Stomach smooth muscle (tissue), 2 donors: ENCODE measurements at regions not wholly inside any gene's neighbourhood (a gene's known extent, or its start where the extent isn't known, plus 50 kb on each side); places are given as distances from the start of the nearest gene placed in this dataset.

Source experiments
- H3K27ac ChIP-seq: one replicate; pipeline ENCODE4 v1.7.0; 2013; ENCODE audit warnings: mild to moderate bottlenecking, low read length, inconsistent platforms
- H3K27me3 ChIP-seq, 2 donors: one replicate each; pipeline ENCODE4 v1.7.0; 2013; ENCODE audit warnings: low read length in 2 of 2; ENCODE audit not compliant: insufficient read depth in 2 of 2, control insufficient read depth in 1 of 2
- H3K36me3 ChIP-seq, 2 donors: one replicate each; pipeline ENCODE4 v1.7.0; 2013; ENCODE audit warnings: low read length in 2 of 2; ENCODE audit not compliant: control insufficient read depth in 2 of 2, insufficient read depth in 2 of 2
- H3K4me1 ChIP-seq: one replicate; pipeline ENCODE4 v1.7.0; 2013; ENCODE audit warnings: low read length; ENCODE audit not compliant: control insufficient read depth, insufficient read depth
- H3K4me3 ChIP-seq, 2 donors: one replicate each; pipeline ENCODE4 v1.7.0; 2013; ENCODE audit warnings: low read length in 2 of 2
- H3K9ac ChIP-seq, 2 donors: one replicate each; pipeline ENCODE4 v1.7.0; 2013; ENCODE audit warnings: low read length in 2 of 2, mild to moderate bottlenecking in 1 of 2
- H3K9me3 ChIP-seq, 2 donors: one replicate each; pipeline ENCODE4 v1.7.0; 2013; ENCODE audit warnings: low read length in 2 of 2; ENCODE audit not compliant: control insufficient read depth in 2 of 2
- donor health status: healthy.
- donor health status: Pancreatic carcinoma.

DNA sequence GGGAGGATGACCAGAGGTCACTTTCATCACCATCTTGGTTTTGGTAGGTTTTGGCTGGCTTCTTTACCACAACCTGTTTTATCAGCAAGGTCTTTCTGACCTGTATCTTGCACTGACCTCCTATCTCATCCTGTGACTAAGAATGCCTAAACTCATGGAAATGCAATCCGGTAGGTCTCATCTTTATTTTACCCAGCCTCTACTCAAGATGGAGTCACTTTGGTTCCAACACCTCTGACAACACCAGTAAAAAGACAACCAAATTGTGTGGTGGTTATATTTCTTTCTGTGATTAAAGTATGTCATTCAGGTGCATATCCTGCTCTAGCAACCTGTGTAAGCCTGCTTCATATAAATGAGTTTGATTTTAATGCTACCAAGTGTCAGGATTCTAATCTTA is 636.7 kb downstream of the PCDH7 start:
- Histone ChIP-seq H3K27me3 (no peaks in the 10 kb centered on the region), H3K9ac (no peak overlapping the region), H3K9me3 (no peaks in the 10 kb centered on the region), H3K4me1 (no peaks in the 10 kb centered on the region), H3K4me3 (no peak overlapping the region), H3K27ac (no peak overlapping the region), H3K36me3 (no peaks in the 10 kb centered on the region)

DNA sequence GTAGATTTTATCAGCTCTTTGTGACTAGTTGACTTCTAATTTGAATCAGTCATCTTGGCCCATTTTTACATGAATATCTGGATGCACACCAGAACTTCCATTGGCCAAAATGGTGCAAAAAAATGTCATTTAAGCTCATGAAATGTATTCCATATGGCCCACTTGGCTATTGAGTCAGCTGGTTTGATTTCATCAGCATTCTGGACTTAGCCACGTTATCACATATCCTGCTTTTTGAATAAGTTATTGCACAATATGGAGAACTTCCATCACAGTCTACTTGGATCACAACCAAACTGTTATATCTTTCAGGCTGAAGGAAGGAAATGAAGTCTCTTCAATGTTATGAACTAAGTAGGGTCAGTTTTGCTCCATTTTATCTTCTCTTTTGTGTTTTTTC is 640.6 kb downstream of the PCDH7 start:
- H3K9ac ChIP-seq = no peak overlapping the region
- no peaks in the 10 kb centered on the region for H3K36me3 ChIP-seq
- no peaks in the 10 kb centered on the region for H3K27me3 ChIP-seq
- H3K9me3 ChIP-seq = no peaks in the 10 kb centered on the region
- H3K4me3 ChIP-seq = no peak overlapping the region
- H3K4me1 ChIP-seq = no peaks in the 10 kb centered on the region
- H3K27ac ChIP-seq = no peak overlapping the region

DNA sequence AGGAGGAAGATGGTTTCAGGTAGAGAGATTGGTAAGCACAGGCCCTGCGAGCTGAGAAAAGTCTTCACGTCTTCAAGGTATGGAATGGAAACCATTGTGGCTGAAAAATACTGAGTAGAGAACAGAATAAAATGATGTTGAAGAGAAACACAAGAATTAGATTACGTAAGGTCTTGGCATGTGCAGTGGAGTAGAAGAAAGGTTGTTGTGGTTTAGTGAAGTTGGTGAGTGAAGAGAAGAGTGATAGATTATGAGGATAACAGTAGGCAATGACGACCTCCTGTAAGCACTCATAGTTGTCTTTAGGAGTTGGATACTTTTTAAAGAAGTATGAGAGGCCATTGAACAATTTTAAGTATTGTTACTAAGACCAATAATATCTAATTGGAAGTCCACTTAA is 642.6 kb downstream of the PCDH7 start:
- H3K36me3 ChIP-seq = no peaks in the 10 kb centered on the region
- H3K4me1 ChIP-seq = no peaks in the 10 kb centered on the region
- no peak overlapping the region for H3K27ac ChIP-seq
- no peaks in the 10 kb centered on the region for H3K27me3 ChIP-seq
- H3K9me3 ChIP-seq = no peaks in the 10 kb centered on the region
- no peak overlapping the region for H3K9ac ChIP-seq
- H3K4me3 ChIP-seq = no peak overlapping the region

DNA sequence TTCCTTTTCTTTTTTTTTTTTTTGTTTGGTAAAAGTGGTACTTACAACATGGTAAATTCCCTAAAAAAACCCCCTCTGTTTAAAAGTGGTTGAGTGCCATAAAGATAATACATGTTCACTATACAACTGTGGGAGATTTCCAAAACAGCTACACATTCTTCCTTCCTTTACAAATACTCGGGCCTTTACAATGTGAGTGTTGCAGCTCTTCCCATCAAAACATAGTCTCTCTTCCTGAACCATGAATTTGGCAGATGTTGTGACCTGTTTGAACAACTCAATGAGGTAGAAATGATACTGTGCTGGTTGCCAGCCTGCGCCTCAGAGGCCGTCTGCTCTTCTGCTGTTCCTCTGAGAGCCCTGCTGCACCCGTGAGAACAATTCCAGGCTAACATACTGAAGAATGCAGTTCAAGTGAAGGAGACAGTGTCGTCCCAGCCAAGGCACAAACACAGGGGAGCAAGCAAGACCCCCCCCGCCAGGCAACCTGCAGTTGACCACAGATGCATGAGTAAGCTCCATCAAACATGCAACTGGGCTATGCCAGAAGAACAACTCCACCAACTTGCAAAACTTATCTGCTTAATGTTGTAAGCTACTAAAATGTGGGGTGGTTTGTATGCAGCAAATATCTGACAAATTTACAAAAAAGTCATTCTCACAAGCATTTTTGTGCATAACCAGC is 645.0 kb downstream of the PCDH7 start:
- no peaks in the 10 kb centered on the region for H3K36me3 ChIP-seq
- H3K9me3 ChIP-seq = no peaks in the 10 kb centered on the region
- H3K4me3 ChIP-seq = no peak overlapping the region
- H3K27me3 ChIP-seq = no peaks in the 10 kb centered on the region
- no peak overlapping the region for H3K27ac ChIP-seq
- H3K9ac ChIP-seq = no peak overlapping the region
- H3K4me1 ChIP-seq = no peaks in the 10 kb centered on the region

DNA sequence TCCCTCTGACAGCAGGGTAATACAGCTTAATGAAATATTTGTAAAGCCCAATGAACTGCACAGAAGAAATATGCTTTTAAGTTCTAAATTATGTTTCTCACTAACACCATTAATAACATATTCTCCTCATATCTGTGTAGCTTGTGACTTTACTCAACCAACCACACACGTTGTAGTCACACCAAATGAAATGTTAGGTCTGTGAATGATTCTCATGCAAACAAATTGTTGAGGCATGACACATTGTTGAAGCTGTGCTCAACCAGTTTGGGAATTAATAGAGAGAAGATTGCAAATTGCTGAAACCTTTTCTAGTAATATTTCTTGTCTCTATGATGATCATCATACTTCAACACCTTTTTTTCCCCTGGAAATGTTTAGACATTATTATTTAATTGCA is 645.9 kb downstream of the PCDH7 start:
- Histone ChIP-seq H3K9ac (no peak overlapping the region), H3K36me3 (no peaks in the 10 kb centered on the region), H3K9me3 (no peaks in the 10 kb centered on the region), H3K4me1 (no peaks in the 10 kb centered on the region), H3K4me3 (no peak overlapping the region), H3K27ac (no peak overlapping the region), H3K27me3 (no peaks in the 10 kb centered on the region)

DNA sequence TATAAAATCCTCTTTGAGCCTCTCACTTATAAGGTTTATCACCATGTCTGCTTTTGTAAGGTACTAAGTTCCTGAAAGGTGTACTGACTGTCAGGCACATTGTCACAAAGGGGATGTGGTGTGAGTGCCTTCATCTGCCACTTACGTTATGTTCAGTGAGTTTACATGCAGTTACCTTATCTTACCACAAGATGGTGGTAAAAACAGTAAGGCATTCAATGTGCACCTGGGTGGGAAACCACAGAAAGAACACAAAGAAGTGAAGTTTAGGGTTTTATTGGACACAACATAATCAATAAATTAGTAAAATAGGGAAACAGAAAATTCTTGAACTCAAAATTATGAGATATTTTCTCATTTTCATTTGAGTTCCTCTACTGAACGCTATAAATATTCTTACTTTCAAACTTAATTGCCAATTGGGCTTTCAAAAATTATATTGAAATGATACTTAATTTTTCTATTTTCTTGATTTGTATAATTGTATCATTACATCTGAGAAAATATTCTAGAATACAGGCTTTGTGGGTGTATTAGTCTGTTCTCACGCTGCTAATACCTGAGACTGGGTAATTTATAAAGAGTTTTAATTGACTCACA is 650.8 kb downstream of the PCDH7 start:
- Histone ChIP-seq H3K4me1 (no peaks in the 10 kb centered on the region), H3K36me3 (no peaks in the 10 kb centered on the region), H3K9me3 (no peaks in the 10 kb centered on the region), H3K27ac (no peak overlapping the region), H3K4me3 (no peak overlapping the region), H3K27me3 (no peaks in the 10 kb centered on the region), H3K9ac (no peak overlapping the region)

DNA sequence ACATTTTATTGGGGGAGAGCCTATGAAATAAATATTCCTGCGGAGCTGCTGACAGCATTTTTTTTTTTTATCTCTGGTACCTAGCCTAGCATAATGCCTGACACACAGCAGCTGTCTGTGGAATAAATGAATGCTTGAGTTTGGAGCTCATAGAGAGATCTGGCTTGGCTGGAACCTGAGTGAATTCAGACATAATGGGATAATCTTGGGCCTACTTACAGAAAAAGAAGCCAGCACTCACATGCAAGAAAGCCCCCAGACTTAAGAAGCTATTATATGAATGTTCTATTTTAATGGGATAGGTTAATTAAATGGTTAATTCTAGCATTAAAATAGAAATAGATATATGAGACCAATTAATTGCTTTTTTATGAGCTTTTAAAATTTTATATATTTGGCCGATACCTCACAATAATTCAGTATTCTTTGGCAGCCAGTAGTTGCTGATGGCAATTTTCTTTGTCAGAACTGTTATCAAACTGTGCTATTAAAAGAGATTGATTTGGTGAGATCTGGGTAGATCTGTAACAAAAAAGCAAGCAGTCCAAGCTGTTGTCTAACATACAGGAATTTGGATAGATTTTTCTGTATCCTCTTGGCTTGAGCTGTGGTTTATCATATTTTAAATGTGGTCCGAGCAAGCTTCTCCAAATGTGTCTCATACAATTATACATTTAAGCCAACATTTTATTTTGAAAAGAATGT is 654.2 kb downstream of the PCDH7 start:
- no peak overlapping the region for H3K4me3 ChIP-seq
- H3K9ac ChIP-seq = no peak overlapping the region
- H3K9me3 ChIP-seq = no peaks in the 10 kb centered on the region
- H3K4me1 ChIP-seq = no peaks in the 10 kb centered on the region
- no peaks in the 10 kb centered on the region for H3K36me3 ChIP-seq
- H3K27ac ChIP-seq = no peak overlapping the region
- H3K27me3 ChIP-seq = no peaks in the 10 kb centered on the region

DNA sequence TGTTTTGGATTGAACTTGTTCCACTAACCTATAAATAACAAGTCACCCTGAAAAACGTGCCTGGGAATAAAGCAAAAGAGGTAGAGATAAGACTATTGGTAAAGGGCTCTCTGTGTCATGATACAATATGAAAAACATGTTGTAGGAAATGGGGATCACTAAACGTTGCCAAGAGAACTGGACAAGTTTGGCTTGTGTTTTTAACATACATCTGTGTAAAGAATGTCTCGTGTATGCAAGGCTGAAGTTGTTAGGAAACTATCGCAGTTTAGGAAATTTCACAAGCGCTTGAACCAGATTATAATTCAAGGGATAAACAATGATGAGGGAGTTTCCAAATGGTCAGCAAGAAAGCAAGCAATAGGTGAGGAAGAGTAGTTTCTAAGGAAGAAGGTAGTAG is 655.8 kb downstream of the PCDH7 start:
- Histone ChIP-seq H3K36me3 (no peaks in the 10 kb centered on the region), H3K9me3 (no peaks in the 10 kb centered on the region), H3K27me3 (no peaks in the 10 kb centered on the region), H3K9ac (no peak overlapping the region), H3K27ac (no peak overlapping the region), H3K4me3 (no peak overlapping the region), H3K4me1 (no peaks in the 10 kb centered on the region)

DNA sequence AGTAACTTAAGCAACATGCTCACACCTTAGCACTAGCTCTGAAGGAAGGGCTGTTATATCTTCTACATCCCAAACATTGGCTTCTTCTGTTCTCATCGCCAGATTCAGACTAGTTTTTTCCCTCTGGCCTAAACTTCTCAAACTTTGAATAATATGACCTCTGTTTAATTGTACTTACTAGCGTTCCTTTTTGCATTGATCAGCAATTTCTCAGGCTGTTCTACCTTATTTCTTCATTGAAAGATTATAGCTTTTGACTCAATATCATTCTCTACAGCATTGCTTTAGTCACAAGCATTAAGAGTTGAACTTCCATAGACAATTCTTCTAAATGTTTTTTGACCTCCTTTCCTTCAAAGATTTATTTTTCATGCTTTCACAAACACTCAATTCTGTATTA is 659.2 kb downstream of the PCDH7 start:
- H3K27ac ChIP-seq = no peak overlapping the region
- H3K9me3 ChIP-seq = no peaks in the 10 kb centered on the region
- H3K4me3 ChIP-seq = no peak overlapping the region
- H3K36me3 ChIP-seq = no peaks in the 10 kb centered on the region
- H3K27me3 ChIP-seq = no peaks in the 10 kb centered on the region
- H3K9ac ChIP-seq = no peak overlapping the region
- no peaks in the 10 kb centered on the region for H3K4me1 ChIP-seq

DNA sequence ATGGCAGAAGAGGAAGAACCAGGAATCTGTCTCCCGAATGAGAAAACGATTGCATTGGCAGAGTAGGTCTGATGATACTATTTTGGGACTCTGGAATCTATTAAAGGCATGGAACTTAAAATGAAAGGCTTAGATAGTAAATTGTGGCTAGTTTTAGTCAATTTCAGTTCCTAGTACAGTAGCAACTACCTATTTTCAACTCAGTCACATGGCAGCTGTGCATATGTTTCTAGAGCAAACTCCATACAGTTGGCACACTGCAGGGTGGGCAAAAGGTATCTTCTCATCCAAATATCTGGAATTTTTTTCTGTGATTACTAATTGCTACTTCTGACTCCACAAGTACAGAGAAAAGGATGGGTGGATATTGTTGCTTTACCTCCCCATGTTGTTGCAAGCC is 663.6 kb downstream of the PCDH7 start:
- H3K9me3 ChIP-seq = no peaks in the 10 kb centered on the region
- no peak overlapping the region for H3K4me3 ChIP-seq
- H3K4me1 ChIP-seq = no peaks in the 10 kb centered on the region
- H3K36me3 ChIP-seq = no peaks in the 10 kb centered on the region
- no peaks in the 10 kb centered on the region for H3K27me3 ChIP-seq
- no peak overlapping the region for H3K27ac ChIP-seq
- H3K9ac ChIP-seq = no peak overlapping the region

DNA sequence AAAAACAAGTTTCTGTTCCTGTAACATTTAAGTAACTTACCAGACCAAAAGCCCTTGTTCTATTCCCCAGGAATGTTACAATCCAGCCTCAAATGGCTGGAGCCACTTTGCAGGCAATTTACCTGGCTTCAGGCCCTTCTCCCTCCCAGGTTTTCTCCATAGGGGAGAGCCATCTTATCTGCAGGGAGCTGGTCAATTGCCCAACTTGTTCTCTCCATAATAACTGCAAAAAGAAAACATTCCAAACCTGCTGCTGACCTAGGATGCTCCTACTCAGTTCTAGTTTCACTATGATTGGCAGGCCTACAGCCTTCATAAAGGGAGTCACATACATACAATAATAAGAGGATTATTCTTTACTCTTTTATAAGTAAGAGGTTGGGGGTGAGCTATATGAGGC is 670.7 kb downstream of the PCDH7 start:
- Histone ChIP-seq H3K27me3 (no peaks in the 10 kb centered on the region), H3K27ac (no peak overlapping the region), H3K9me3 (no peaks in the 10 kb centered on the region), H3K36me3 (no peaks in the 10 kb centered on the region), H3K4me3 (no peak overlapping the region), H3K4me1 (no peaks in the 10 kb centered on the region), H3K9ac (no peak overlapping the region)
